Astrocyte of the spinal cord (primary cell): ENCODE measurements at regions not wholly inside any gene's neighbourhood (a gene's known extent, or its start where the extent isn't known, plus 50 kb on each side); places are given as distances from the start of the nearest gene placed in this dataset.
"Not testable (repeated sequence)": the region's sequence is repeated elsewhere in the genome, so short reads cannot be mapped to it uniquely, and the experiment has no call there.

Experiments used
- DNase-seq: peaks from one replicate; pipeline ENCODE4 v3.0.0; 2011; ENCODE audit warnings: low read depth, low spot score
- H3K4me3 ChIP-seq: 2 replicates; pipeline ENCODE4 v1.5.1; 2011; ENCODE audit warnings: low read depth, mild to moderate bottlenecking, low read length, moderate library complexity
- in situ Hi-C: cut with HindIII; loops from 2 replicates; pipeline ENCODE4 v1.10.0; 2017; ENCODE audit warnings: low sequenced_read_pairs
- TF ChIP-seq, protein P1 (sequence below): IDR thresholded peaks from 2 replicates; pipeline ENCODE4 v1.5.1; 2012; ENCODE audit warnings: low read depth, mild to moderate bottlenecking, low read length, inconsistent platforms

DNA sequence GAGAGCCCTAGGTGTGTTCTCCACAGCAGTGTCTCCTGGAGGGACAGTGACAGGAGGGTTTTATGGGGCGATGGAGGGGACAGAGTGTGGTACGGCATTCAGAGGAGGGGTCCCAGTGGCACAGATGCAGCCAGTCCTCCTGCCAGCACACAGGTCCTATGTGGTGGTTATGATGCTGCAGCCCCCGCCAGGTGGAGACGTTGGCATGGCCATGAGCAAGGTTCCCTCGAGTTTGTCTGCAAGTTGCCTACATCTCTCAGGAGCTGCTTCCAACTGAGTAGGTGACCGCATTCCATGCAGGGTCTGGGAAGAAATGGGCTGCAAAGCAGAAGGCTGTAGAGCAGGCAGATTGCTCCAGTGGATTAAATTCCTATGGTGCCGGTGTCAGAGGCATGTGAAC lies 646.0 kb downstream of the TBC1D22A start:
- TF ChIP-seq, protein P1, sequence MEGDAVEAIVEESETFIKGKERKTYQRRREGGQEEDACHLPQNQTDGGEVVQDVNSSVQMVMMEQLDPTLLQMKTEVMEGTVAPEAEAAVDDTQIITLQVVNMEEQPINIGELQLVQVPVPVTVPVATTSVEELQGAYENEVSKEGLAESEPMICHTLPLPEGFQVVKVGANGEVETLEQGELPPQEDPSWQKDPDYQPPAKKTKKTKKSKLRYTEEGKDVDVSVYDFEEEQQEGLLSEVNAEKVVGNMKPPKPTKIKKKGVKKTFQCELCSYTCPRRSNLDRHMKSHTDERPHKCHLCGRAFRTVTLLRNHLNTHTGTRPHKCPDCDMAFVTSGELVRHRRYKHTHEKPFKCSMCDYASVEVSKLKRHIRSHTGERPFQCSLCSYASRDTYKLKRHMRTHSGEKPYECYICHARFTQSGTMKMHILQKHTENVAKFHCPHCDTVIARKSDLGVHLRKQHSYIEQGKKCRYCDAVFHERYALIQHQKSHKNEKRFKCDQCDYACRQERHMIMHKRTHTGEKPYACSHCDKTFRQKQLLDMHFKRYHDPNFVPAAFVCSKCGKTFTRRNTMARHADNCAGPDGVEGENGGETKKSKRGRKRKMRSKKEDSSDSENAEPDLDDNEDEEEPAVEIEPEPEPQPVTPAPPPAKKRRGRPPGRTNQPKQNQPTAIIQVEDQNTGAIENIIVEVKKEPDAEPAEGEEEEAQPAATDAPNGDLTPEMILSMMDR = no peak
- no peak for DNase-seq
- in situ Hi-C loops = no loop called here
- no peak overlapping the region for H3K4me3 ChIP-seq

DNA sequence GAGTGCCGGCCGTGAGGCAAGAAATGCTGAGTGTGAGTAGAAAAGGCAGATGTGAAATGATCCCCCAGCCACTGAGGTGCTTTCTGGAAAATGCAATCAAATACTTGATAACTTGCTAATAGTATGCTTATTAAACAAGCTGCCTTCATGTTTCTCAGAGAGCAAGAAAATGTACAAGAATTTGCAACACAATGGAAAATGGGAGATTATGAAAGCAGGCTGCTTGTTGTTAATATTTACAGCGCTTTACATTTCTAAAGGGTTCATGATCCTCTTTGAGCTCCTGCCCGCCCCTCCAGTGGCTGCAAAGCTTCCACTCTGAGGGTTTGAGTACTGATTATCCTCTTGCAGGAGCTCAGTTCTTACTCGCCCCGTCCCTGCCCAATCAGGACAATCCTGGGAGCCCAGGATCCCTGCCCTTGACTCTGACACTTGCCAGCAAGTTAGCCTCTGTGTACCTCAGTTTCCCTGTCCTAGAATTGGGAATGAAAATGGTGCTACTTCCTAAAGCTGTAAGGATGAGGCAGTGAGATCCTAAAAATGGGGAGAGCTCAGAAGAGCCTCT lies 645.1 kb downstream of the TBC1D22A start:
- no peak for DNase-seq
- TF ChIP-seq, protein P1 = no peak
- in situ Hi-C loops = no loop called here
- H3K4me3 ChIP-seq = no peak overlapping the region

DNA sequence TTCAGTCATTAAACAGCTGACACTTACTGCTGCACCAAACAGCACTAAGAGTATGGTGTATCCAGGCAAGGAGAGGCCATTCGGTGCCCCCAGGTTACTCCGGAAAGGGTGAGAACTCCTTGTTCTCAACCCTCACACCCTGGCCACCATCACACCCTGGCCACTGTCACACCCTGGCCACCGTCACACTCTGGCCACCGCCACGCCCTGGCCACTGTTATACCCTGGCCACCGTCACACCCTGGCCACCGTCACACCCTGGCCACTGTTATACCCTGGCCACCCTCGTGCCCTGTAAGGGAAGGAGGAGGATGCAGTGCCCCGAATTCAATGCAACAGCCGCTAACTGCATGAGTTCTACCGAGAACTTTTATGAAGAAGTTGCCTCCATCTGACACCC lies 644.4 kb downstream of the TBC1D22A start:
- in situ Hi-C loops = no loop called here
- H3K4me3 ChIP-seq = no peak overlapping the region
- DNase-seq = no peak
- TF ChIP-seq, protein P1 = no peak

DNA sequence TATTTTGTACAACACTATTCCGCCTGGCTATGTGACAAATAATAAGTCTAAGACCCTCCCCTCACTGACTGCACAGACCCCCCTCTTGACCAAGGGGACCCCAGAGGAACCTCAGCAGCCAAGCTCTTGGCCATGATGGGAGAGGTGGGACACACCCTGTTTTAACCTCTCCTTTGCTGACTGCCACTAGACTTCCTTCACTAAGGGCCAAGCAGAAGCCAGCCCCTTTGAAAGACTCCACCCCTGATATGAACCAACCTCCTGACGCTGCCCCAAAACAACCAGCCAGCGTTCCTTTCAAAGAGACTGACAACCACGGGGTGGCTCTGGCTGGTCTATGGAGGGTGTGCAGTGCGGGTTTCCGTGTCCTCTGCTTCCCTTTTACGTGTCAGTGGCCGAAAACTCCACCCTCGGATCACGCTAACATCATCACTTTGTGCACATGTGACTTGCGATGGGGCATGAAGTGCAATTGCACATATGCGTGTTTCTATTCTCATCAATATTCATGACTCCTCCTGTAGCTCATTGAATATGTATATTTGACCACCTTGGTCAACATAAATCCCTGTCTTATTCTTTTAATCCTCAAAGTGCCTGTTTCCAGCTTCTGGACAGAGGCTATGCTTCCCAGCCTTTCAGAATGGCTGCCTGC lies 643.9 kb downstream of the TBC1D22A start:
- TF ChIP-seq, protein P1 = no peak
- in situ Hi-C loops = no loop called here
- no peak for DNase-seq
- no peak overlapping the region for H3K4me3 ChIP-seq

DNA sequence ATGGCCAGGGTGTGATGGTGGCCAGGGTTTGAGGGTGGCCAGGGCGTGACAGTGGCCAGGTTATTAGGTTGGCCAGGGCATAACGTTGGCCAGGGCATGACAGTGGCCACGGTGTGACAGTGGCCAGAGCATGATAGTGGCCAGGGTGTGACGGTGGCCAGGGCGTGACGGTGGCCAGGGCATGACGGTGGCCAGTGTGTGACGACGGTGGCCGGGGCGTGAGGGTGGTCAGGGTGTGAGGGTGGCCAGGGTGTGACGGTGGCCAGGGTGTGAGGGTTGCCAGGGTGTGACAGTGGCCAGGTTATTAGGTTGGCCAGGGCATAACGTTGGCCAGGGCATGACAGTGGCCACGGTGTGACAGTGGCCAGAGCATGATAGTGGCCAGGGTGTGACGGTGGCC lies 642.8 kb downstream of the TBC1D22A start:
- in situ Hi-C loops, H3K4me3 ChIP-seq, DNase-seq: not testable (repeated sequence)

DNA sequence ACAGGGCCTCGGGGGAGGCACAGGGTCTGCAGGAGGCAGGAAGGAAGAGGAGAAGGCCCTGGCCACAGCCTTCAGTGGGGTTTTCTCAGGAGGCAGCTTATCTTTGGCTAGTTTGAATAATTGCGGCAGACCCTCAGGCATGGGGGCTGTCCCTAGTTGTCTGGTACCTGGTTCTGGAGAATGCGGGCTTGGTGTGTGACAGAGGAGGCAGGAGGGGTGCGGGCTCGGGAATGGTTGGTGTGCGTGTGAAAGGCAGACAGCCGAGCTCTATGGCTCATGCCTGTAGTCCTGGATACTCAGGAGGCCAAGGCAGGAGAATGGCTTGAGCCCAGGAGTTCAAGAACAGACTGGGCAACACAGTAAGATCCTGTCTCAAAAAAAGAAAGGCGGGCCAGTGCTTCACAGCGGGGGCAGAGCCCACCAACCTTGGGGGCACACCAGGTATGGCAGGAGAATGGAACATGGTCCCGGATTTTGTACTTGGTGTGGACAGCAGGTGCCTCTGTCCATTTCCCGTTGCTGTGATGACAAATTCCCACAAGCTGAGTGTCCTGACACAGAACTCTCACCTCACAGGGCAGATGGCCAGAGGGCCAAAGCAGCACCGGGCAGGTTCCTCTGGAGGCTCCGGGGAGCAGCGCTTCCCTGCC lies 640.6 kb downstream of the TBC1D22A start:
- in situ Hi-C loops = no loop called here
- TF ChIP-seq, protein P1 = no peak
- H3K4me3 ChIP-seq = no peak overlapping the region
- DNase-seq = no peak
